ENCODE measurements at regions not wholly inside any gene's neighbourhood (a gene's known extent, or its start where the extent isn't known, plus 50 kb on each side); places are given as distances from the start of the nearest gene placed in this dataset.
"Not testable (repeated sequence)": the region's sequence is repeated elsewhere in the genome, so short reads cannot be mapped to it uniquely, and the experiment has no call there.

GRCh38 chr4:135050086-135050717 lies 848.6 kb upstream of the PABPC4L start:
- DNase-seq (ENCODE audit: low read depth): no peak

DNA sequence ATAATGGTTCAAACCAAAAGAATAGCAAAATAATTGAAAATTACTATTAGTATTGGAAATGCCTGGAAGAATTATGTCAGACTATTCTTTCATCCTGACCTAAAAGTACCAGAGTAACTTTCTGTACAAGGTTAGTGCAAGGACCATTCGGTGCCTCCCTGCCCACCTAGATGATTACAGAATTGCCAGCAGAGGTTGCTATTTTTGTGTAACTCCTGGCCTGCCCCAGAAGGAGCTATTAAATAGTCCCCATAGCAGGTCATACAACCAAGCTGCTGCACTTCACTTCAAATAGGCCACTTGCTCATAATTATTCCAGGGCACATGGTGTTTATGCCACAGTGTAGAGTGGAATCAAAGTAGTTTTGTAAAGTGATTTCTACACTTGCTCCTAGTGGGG lies 831.1 kb upstream of the PABPC4L start:
- DNase-seq (ENCODE audit: low read depth): no peak

DNA sequence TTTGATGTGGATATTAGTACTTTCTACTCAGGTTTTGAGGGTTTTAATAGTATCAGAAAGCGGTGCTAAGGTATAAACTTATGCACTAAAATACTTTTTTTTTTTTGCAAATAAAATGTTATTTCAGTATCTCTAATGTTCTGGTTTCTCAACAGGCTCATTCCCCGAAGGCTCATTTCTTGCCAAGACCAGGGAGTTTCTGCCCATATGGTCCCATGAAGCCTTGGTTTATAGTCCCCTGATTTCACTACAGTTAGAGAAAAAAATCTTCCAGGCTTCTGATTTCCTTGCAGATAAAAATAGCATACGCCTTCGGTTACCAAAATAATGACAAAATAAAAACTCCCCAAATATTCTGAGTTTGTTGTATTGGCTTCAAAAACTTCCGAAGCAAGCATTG lies 814.2 kb upstream of the PABPC4L start:
- no peak for DNase-seq (ENCODE audit: low read depth)

GRCh38 chr4:135007400-135007799 lies 805.8 kb upstream of the PABPC4L start:
- no peak for DNase-seq (ENCODE audit: low read depth)

DNA sequence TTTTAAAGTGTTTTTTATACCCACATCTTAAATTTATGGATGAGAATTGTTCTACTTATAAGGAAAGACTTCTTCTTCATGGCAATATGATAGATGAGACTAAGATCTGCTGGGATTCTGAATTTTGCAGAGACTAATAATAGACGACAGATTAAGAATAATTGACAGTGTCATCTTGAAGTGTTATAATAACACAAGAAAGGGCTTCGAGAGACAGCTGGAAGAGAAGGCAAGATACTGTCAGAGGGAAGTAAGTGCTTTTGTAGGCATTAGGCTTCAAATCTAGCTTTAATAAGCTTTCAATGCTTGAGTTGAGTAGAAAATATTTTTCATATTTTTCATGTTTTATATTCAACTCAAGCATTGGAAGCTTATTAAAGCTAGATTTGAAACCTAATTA lies 797.6 kb upstream of the PABPC4L start:
- DNase-seq (ENCODE audit: low read depth): no peak

GRCh38 chr4:134961963-134962362 lies 760.4 kb upstream of the PABPC4L start:
- no peak for DNase-seq (ENCODE audit: low read depth)

- DNase-seq (ENCODE audit: low read depth): no peak
Measured at GRCh38 chr4:134958862-134959261, 757.3 kb upstream of the PABPC4L start.

- DNase-seq (ENCODE audit: low read depth): no peak
Measured at GRCh38 chr4:134955059-134955458, 753.5 kb upstream of the PABPC4L start.

- DNase-seq (ENCODE audit: low read depth): no peak
Measured at GRCh38 chr4:134952775-134953174, 751.2 kb upstream of the PABPC4L start.

DNA sequence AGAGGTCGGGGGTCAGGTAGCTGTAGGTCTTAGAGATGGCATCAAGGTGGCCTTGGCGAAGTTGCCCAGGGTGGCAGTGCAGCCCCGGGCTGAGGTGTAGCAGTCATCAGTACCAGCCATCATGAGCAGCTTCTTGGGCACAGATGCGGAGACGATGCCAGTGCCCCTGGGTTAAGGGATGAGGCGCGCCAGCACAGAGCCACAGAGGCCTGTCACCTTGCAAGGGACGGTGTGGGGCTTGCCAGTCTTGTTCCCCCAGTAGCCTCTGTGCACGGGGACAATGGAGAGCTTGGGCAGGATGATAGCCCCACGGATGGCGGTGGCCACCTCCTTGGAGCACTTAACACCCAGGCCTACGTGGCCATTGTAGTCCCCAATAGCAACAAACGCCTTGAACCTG lies 750.7 kb upstream of the PABPC4L start:
- DNase-seq (ENCODE audit: low read depth): no peak

- no peak for DNase-seq (ENCODE audit: low read depth)
Measured at GRCh38 chr4:134948110-134948642, 746.6 kb upstream of the PABPC4L start.

DNA sequence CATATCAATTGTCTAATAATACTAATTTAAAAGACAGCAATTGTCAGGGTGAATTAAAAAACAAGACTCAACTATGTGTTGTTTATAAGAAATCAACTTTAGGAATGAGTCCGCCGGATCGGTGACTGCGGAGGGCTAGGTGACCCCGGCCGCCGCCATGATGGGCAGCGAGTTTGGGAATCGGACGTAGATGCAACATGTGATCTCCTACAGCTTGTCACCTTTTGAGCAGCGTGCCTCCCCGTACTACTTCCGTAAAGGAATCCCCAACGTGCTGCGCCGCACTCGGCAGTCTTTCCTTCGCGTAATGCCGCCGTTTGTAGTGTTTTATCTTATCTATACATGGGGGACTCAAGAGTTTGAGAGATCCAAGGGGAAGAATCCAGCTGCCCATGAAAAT lies 742.5 kb upstream of the PABPC4L start:
- no peak for DNase-seq (ENCODE audit: low read depth)

DNA sequence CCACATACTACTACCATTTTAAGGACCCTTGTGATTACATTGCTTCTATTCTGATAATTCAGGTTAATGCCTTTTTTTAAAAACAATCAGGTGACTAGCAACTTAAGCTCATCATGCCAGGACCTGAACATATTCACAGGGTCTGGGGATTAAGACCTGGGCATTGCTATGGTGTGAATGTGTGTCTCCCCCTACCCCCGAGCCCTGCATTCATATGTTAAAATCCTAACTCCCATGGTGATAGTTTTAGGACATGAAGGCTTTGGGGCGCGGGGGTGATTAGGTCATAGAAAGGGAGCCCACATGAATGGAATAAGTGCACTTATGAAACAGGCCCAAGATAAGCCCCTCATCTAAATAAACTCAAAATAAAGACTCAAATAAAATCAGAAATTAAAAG lies 734.4 kb upstream of the PABPC4L start:
- DNase-seq (ENCODE audit: low read depth): no peak

DNA sequence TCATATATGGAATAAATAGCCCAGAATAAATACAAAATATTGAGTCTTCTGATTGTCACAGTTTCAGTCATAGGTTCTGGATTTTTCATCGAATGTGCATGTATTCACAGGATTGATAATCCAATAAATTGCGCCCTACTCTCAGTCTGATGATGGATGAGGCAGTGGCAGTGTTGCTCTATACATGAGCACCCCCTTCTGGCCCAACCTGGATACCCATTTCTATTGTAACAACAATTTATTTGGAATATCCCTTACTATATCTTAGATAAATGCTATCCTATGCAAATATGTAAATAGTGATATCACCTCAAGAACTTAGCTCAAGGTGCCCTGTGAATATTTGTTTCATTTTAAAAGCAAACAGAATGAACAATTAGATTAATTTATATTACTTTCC lies 733.7 kb upstream of the PABPC4L start:
- no peak for DNase-seq (ENCODE audit: low read depth)

- DNase-seq (ENCODE audit: low read depth): no peak
Measured at GRCh38 chr4:134934036-134934808, 732.6 kb upstream of the PABPC4L start.

- DNase-seq (ENCODE audit: low read depth): no peak
Measured at GRCh38 chr4:134915355-134915754, 713.8 kb upstream of the PABPC4L start.

GRCh38 chr4:134914250-134914649 lies 712.7 kb upstream of the PABPC4L start:
- DNase-seq (ENCODE audit: low read depth): not testable (repeated sequence)

- DNase-seq (ENCODE audit: low read depth): no peak
Measured at GRCh38 chr4:134911941-134912340, 710.4 kb upstream of the PABPC4L start.

GRCh38 chr4:134906404-134907023 lies 704.9 kb upstream of the PABPC4L start:
- no peak for DNase-seq (ENCODE audit: low read depth)

GRCh38 chr4:134905061-134905460 lies 703.5 kb upstream of the PABPC4L start:
- DNase-seq (ENCODE audit: low read depth): no peak

- no peak for DNase-seq (ENCODE audit: low read depth)
Measured at GRCh38 chr4:134888156-134888555, 686.6 kb upstream of the PABPC4L start.

- DNase-seq (ENCODE audit: low read depth): no peak
Measured at GRCh38 chr4:134885436-134885835, 683.8 kb upstream of the PABPC4L start.

- DNase-seq (ENCODE audit: low read depth): peak; percentile 6
Measured at GRCh38 chr4:134883831-134884449, 682.4 kb upstream of the PABPC4L start.

Measured in non-pigmented ciliary epithelial cell (primary cell).